DMS 273 treated with DMSO at 0.1 percent for 48 hours (cell line): ENCODE measurements at regions not wholly inside any gene's neighbourhood (a gene's known extent, or its start where the extent isn't known, plus 50 kb on each side); places are given as distances from the start of the nearest gene placed in this dataset.

Source experiments
- DNase-seq: peaks from one replicate; lab custom pipeline; 2025; lab: John Stamatoyannopoulos, UW

DNA sequence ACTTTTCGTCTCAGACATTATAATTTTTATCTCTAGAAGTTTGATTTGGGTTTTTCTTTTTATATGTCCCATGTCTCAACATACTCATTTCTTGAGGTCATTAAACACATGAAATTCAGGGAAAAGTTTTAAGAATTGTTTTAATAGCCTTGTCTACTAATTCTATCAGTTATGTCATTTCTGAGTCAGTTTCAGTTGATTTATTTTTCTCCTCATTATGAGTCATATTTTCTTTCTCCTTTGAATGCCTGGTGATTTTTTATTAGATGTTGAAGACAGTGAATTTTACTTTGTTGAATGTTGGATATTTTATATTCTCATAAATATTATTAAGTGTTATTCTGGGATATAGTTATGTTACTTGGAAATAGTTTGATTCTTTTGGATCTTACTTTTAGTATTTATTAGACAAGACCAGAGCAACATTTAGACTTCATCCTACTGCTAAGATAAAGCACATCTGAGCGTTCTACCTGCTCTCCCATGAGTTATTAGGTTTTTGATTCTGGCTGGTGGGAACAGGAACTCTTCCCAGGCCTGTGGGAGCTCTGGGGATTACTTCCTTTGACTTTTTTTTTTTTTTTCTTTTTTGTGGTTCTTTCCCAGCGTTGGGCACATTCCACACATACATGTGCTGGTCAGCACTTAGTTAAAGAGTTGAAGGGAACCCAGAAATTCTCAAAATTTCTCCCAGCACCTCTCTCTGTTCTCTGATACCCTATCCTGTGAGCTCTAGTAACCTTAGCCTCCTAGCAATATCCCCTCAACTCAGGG is 1157.7 kb downstream of the BCL11B start:
- DNase-seq: no peak

DNA sequence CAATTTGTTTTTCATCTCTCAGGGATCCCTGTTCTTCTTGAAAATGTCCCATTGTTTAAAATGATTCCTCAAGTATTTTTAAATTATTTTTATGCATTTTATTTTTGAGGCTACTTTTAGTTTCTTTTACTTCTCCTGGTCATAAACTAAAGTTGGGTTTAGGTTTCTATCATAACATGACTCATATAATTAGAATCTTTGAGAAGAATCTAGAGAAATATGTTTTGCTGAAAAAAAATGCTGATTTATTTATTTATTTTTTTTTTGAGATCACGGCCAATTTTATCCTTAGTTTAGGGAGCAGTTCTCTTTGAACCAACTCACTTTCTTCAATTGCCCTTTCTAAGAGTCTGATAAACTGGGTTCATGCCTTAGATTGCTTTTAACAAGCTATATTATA is 1157.1 kb downstream of the BCL11B start:
- DNase-seq: no peak

GRCh38 chr14:98118749-98119148 is 1153.2 kb downstream of the BCL11B start:
- DNase-seq: no peak

DNA sequence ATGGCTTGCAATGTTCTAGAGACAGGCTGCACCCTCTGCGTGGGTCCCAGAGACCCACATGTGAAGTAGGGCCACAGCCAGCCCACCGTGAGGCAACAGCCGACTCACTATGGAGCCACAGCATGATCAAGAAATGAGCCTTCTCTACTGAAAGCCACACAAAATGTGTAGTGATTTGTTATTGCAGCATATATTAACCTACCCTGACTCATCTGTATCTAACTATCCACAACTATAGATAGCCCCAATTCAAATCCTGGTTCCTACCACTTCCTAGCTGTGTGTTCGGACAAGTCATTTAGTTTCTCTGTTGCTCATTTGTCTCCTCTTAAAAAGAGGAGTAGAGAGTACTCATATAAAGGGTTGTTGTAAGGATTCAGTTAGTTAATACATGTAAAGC is 1152.3 kb downstream of the BCL11B start:
- DNase-seq: no peak

GRCh38 chr14:98120831-98121464 is 1151.0 kb downstream of the BCL11B start:
- no peak for DNase-seq

- no peak for DNase-seq
Observed at GRCh38 chr14:98122527-98122926, 1149.5 kb downstream of the BCL11B start.

DNA sequence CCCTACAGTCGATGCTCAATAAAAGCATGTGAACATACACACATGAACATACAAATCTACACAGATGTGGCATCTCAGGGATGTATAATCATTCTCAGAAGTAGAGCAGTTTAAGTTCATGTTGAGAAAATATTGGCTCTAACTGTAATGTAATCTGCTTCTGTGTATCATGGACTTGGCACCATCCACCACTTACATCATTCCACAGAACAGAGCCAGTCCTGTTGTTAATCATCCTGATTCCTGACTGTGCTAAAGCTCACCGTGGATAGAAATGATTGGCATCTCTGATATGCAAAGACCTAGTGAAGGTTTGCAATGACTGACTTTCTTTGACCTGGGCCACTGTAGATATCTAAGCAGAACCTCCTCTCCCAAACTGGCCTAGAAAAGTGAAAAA is 1141.3 kb downstream of the BCL11B start:
- DNase-seq: no peak

GRCh38 chr14:98131406-98131805 is 1140.6 kb downstream of the BCL11B start:
- no peak for DNase-seq

DNA sequence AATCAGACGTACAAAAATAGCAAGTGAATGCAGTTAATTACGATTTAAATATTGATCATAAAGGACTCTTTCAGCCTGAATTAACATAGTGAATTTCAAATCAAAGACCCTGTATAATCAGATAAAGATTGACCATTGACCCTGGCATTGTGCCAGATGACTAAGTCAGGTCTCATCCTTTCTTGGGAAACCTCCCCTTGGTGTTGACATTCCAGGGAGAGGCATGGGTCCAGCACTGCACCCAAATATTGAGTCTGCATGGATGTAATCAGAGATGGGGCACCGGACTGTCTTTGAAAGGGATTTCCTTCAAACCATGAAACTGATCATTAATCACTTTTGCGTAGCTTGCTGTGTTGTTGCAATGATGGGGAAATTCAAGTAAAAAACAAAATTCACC is 1138.2 kb downstream of the BCL11B start:
- no peak for DNase-seq

DNA sequence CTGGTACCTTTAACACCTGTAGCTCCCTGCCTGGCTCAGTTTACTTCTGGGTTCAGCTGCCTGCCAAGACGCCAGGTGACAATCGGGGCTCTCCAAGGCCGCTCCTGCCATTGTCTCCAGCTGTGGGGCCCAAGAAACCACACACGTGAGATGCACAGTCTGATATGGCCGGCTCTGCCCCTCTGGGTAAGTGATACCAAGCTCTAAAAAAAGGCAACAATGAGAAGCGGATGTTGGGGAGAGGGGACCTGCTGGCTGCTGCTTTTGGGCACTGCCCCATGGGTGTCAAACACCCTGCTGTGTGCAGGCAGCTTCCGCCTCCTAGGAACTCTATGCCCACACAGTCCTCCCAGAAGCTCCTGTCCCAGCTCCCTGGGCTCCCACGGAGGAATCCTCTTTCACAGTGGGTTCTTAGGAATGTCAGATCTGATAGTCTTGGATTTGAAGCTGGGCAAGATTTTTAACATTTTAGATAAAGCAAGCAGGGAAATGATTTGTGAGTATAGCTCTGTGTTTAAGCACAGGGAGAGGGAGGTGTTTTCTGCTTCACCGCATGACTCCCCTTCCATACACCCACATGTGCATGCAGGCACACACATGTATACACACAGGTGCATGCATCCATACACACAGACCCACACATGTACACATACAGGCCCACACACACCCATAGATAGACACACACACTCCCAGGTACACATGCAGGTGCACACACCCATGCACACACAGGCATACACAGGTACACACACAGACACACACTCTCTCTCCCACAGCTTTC is 1135.8 kb downstream of the BCL11B start:
- no peak for DNase-seq

DNA sequence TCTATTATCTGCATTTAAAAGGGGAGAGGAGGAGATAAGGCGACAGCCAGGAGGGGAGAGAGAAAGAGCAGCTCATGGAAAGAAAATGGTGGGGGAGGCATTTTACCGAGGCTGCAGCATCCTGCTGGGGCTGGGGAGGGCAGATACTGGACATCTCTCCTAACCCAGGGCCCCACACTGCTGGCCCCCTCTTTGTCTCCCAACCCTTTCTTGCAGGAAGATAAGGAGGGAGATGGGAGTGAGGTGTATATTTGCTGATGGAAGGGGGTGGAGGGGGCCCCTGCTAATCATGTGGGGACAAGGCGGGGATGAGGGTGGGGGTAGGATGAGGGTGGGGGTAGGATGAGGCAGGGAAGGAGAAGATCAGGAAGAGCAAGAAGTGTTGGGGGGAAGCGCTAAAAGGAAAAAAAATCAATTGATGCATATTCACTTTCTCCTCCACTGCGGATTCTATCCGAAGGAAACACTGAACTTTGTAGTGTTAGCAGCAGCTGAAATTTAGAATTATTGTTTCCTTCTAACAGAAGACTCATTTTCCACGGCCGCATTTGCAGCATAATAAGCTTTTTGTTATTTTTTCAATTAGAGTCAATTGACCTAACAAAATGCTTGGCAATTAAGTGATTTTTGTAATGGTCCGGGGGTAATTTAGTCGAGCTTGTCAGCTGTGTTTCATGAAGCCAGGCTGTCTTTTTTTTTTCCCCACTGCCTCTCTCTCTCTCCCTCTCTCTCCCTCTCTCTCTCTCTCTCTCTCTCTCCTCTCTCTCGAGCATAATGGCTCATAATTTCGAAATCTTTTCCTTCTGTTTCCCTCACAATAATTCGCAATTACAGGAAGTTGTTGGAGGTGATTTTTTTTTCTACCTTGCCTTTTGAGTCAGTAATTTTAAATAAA is 1134.6 kb downstream of the BCL11B start:
- no peak for DNase-seq

DNA sequence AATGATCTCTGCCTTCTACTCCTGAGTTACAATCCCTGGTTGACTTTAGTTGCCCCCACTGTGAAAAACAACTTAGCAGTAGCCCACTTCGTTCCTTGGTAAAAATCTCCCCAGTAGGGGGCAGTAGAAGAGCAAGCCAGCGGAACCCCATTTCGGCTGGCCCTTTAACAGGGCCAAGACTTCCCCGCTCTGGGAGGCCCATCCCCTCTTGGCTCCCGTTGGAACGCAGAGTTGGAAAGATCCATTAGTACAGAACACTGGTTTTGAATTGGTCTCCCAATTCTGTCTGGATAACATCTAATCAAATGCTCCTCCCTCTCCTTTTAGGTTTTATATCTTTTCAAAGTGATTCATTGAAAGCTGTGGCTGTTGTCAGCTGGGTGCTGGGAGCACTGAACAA is 1133.3 kb downstream of the BCL11B start:
- DNase-seq: no peak

DNA sequence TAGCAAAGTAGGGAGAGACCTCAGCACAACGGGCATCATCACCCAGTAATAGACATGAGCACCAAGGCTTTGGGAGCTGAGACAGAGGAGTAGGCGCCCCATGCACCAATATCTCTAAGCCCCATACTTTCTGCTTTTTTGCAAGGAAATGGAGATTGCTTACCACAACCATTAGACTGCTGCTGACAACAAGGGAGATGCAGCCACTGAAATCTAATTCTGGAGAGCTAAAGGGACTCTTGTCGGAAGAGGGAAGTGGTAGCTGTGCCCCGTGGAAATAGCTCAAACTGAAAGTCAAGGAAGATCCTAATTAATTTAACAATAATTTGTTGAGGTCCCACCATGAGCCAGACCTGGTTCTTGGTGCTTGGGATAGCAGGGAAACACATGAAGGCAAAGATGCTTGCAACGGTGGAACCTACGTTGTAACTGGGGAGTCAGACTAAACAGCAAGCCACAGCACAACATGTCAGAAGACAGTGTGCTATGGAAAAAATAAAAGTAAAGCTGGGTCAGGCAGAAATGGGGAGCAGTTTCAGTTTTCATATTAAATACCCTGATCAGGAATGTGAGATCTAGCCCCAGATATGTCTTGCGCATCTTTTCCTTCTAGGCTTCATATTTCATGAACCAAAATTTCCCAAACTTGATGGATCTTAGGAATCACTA is 1131.0 kb downstream of the BCL11B start:
- DNase-seq: no peak

DNA sequence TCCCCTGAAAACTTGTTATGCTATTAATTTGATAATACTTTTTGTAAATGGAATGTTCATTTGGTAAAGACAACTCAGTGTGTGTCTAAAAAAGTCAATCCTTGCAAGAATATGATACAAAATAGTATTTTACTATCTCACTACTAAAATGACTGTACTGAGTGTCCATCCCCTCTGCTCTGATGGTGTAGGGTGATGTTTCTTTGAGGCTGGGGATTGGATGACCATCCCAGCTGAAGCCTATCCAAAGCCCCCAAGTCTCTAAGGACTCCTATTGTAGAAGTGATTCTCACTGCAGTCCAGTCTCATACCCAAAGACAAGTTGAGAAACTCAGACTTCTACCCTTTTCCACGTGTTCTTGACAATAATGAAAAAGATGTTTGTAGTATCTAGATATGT is 1128.4 kb downstream of the BCL11B start:
- no peak for DNase-seq

GRCh38 chr14:98144964-98145363 is 1127.0 kb downstream of the BCL11B start:
- DNase-seq: no peak

DNA sequence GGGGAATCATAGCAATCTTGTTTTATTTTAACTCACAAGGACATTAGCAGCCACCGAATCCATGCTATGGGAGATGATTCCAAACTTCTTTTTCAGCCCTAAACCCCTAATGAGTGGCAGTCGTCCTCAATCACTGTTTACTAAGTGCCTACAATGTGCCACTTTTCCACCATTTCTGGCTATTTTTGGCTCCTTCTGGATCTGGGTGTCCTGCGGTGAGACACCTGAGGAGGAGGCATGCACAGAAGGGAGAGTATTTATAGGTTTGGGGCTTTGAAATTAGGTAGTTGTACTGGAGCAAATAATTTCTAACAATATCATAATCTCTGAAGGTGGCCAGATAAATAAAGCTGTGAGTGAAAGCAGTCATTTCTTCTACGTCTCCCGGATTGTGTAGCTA is 1125.6 kb downstream of the BCL11B start:
- DNase-seq: no peak

- no peak for DNase-seq
Observed at GRCh38 chr14:98154254-98154653, 1117.7 kb downstream of the BCL11B start.

- no peak for DNase-seq
Observed at GRCh38 chr14:98156411-98156810, 1115.6 kb downstream of the BCL11B start.

DNA sequence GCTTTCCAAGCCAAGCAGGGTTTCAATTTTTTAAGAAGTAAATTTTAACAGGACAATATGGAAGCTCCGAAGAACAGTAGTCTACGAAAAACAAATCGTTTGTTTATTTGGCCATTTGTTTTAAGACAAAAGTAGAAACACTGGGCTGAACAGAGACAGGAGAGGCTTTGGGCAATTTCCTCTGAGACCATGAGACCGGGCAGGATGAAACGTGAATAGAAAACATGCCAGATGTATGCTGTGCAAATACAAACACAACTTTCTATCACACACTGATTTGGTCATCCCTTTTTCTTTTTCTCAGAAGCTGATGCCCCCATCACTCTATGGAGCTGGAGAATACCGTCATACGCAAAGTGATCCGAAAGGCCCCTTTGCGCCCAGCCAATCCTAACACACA is 1111.1 kb downstream of the BCL11B start:
- no peak for DNase-seq

GRCh38 chr14:98161356-98161755 is 1110.6 kb downstream of the BCL11B start:
- no peak for DNase-seq
